ENCODE measurements at regions not wholly inside any gene's neighbourhood (a gene's known extent, or its start where the extent isn't known, plus 50 kb on each side); places are given as distances from the start of the nearest gene placed in this dataset.
A peak's percentile ranks its signal among the peaks of the same experiment; 100 is the strongest.

DNA sequence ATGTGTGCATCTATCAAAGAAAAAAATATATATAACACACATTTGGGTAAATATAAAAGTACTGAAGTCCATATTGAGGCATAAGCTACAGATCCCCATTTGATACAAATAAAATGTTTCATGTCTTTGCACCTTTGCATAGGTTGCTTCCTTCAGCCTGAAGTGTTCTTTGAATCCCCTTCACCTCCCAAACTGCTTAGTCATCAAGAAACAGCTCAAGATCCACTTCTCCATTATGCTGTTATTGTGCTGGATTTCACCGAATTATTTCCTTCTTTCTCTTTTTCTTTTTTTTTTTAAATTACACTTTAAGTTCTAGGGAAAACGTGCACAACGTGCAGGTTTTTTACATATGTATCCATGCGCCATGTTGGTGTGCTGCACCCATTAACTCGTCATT is 419.1 kb downstream of the ENC1 start:
- intact Hi-C loops (cut with DNase I), result loop anchor here (10.0 kb wide), 1 partner anchor 423 kb away; the partner anchor contains the start of gene ENC1

DNA sequence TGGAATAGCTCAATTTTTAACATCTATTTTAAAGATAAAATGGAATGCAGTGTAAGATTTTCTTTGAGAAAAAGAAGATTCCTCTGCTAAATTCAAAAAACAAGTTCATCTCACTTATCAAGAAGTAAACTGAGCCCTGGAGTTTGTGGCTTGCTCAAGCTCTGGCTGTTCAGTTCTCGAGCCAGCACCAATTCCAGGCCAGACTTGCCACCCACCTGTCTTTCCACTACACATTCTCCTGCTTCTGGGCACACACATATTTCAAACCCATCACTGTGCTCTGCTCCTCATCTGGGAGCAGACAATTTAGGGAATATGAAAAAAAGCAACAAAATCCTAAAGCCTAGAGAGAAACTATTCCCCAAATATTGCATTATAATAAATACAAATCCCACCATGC is 424.5 kb downstream of the ENC1 start:
- intact Hi-C loops (cut with DNase I), result no loop called here
- peak in 5 of 10 donors; percentile 26 to 89 (median 77) for DNase-seq

More for the DNA sequence above, 419.1 kb downstream of the ENC1 start:
- no peak for DNase-seq

DNA sequence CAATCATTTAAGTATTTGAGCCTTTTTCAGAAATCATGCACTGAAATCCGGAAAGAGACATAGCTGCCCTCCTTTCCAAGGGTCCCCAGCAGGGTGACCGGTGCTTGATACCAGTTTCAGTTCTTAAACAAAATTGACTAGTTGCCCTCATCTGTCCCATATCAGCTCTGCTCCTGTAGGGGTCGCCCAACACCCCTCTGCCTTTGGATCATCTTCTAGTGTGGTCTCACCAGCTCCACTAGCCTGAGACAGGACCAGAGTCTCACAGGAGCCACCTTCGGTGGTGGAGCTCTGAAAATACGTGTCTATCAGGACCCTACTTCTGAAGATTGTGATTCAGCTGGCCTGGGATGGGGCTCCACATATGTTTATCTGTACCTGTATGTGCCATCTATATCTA is 428.2 kb downstream of the ENC1 start:
- DNase-seq, result no peak
- intact Hi-C loops (cut with DNase I), result no loop called here

DNA sequence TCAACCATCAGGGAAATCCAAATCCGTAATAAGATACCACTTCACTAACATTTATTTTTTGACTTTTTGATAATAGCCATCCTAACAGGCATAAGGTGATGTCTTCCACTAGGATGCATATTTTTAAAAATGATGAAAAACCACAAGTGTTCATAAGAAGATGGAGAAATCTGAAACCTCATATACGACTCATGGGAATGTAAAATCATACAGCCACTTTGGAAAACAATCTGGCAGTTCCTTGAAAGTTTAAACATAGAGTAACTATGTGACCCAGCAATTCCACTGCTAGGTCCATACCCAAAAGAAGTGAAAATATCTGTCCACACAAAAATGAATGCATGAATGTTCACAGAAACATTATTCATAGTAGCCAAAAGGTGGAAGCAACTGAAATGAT is 431.0 kb downstream of the ENC1 start:
- intact Hi-C loops (cut with DNase I), result no loop called here
- DNase-seq, result no peak

DNA sequence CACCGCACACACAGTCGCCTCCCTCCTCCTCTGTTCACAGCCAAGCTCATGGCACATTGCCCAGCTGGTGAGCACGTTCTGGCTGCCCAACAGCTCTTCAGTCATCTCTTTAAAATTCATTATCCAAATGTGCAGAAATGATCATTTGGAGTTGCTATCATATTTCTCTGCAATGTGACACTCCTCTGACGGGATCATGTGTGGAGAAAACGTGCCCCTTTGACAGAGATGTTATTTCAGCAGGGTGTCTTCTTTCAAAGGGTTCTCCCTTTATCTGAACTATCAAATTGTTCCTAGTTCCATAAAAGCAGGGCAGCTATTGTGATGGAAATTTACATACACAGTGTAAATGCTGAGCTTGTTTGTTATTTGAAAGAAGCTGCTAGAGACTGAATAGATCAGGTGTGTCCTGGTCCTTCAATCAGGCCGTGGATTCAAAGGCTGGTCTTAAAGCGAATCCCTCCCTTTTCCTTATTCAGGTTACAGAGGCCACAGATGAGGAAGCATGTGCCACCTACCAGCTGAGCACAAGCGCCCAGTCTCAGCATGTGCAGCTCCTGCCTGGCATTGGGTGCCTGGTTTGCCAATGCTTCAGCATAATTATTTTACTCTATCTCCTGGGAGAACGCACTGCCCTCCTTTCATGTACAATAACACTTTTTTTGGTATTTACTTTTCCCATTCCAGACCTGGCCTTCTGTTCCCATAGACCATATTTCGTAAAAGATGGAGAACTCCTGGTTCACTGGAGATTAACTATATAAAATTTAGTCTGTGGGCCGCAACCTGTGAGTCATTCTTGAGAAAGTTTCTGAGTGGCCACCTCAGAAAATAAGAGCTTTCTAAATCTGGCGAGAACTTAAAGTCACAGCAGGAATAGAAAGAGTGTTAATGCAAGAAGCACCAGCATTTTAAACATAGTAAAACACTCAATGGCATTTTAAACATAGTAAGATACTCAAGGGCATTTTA is 433.7 kb downstream of the ENC1 start:
- peak; percentile 65 to 96 (median 79) for DNase-seq
- intact Hi-C loops (cut with DNase I), result no loop called here

DNA sequence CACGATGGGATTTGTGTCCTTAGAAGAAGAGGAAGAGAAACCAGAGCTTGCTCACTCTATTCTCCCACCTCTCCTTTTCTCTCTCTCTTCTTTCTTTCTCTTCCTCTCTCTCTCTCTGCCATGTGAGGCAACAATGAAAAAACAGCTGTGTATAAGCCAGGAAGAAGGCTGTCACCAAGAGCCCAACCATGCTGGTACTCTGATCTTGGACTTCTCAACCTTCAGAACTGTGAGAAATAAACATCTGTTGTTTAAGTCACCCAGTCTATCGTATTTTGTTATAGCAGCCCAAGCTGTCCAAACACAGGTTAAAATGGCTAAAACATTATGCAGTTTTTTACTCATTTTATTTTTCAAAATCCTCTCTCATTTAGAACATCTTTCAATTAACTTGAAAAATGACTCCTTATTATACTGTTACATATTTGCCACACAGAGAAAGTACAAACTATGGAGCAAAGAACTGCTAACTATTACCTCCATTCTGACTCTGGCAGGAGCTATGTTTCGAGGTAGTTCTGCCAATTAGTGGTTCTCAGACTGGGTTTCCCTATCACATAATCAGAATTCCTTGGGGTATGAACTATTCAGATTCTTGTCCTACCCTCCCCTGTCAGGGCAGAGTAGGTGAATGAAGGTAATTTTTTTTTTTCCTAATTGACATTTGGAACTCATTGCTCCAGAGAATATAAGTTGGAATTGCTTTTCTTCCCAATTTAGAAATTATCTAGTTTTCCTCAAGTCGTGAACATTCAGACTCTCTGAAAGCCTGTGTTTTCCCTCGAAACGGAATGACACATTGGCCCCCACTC is 434.6 kb downstream of the ENC1 start:
- intact Hi-C loops (cut with DNase I), result no loop called here
- DNase-seq, result no peak

DNA sequence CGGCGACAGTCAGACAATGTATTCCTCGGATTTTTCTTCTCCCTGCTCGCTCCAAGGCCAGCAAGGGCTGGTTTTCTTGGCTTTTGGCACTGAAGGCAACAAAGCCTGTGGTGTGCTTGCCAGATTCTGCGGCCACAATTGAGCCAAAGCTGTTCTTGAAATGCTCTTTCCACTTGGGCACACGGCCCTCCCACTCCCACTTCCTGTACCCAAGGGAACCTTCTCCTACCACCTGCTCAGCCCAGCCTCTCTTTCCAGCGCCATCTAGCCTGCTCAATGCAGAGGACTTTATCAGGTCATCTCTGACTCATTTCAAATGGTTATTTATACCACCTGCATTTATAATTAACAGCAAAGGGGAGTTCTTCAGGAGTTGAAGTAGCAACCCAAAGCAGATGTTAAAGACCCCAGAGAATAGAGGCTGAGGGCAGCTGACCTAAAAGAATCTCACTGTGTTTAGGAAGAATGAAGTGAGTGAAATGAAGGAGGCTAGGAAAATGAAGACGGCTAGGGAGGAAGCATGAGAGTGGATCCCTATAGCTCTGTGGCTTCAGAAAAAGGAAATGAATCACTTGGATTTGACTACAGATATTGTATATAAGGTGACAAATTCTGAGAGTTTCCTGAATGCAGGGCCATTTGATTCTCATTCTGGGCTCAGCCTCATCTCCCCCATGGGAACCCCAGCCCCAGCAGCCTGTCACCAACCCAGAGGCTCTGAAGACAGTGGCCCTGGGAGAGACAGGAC is 439.0 kb downstream of the ENC1 start:
- DNase-seq, result no peak
- intact Hi-C loops (cut with DNase I), result no loop called here

DNA sequence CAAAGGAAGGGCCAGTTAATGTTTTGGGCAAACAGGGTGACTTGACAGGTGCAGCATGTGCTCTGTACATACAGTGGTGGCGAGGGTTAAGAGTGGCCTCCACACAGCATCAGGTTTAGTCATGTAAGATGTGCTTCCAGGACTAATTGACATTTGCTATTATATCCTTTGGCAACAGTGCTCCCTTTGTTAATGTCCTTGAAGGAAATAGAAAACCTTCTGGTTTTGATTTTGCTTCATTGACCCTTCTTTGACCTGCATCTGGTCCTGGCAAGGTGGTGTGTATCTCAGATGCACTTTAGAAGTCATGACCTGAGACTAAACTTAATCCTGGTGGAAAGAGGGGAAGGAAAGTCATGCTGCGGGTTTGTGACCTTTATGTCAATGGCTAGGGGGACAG is 440.0 kb downstream of the ENC1 start:
- intact Hi-C loops (cut with DNase I), result no loop called here

DNA sequence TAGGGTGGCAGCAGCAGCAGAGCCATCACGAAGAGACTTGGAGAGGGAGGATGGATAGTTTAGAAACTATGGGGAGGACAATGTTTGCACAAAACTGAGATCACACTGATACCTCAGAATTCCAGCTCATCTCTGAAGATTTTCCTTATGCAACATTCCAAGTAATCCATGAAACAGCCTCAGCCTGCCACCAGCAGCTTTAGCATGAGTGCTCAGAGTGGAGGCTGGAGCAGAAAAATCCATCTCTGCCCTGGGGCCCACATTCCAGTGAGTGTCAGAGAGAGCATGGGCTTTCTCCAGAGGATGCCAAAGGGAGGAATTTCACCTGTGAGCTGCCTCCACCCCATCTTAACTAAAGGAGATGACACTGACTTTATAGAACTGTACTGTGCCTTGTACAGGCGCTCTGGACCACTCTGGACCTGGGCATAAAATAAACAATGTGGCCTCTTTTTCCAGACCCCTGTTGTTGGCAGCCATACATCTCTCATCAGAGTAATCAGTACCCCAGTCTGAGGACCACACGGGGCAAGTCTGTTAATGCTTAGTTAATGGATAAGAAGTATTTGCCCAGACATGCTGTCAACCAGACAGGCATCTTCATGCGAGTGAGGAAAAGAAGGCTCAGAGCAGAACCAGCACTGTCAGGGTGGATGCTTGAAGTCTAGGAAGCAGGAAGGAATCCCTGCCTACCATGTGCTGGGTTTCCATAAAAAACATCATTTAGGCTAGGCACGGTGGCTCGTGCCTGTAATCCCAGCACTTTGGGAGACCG is 440.9 kb downstream of the ENC1 start:
- DNase-seq, result no peak
- intact Hi-C loops (cut with DNase I), result no loop called here

More for the DNA sequence above, 440.0 kb downstream of the ENC1 start:
- DNase-seq, result no peak

DNA sequence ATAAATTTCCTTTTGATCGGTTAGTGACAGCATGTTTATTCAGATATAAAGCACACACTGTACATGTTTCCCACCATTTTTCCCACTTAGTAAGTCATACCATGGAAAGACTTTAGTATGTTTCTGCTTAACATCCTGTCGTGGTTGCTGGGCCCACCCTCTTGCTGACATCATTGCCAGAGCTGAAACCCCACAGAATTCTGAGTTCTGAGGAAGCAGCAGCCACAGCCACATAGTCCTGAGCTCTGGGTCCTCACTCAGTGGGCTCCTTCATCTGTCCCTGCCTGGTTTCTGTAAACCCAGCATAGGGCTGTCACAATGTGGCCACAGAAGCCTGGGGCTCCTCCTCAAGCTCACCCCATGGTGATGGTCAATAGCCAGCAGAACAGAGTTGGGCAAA is 441.5 kb downstream of the ENC1 start:
- intact Hi-C loops (cut with DNase I), result no loop called here
- DNase-seq, result no peak

DNA sequence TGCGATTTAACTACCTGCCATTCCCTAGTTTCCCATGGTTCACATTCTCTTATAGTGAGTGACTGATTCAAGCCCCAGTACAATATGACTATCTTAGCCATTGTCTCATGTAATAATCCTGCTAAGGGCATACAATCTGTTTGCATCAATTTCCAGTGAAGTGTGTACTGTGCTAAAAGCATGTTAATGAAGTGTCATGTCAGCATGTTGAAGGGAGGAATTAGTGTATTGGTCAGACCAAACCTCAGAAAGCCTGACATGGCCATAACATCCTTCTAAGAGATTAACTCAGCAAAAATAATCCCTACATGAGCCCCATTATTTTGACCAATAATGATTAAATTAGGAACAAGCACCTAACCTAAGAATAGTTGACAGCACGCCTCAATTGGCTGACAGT is 442.4 kb downstream of the ENC1 start:
- no peak for DNase-seq
- intact Hi-C loops (cut with DNase I), result no loop called here

DNA sequence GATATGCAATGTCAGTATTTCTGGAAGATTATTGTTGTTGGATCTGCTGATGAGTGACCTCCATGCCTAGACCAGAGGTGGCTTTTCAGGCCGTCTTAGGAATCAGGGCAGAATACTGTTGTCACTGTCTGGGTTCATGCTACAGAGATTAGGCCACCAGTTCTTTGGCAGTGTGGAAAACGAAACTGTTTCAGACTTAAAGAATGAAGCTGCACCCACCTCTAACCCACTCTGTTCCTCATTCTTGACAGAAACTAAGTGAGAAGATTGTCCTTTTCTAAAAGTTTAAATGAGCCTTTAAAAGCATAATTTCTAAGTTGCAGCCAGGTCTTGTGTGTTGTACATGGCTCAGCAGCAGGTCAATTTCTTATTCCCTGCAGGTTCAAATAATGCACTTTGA is 444.3 kb downstream of the ENC1 start:
- no peak for DNase-seq
- intact Hi-C loops (cut with DNase I), result no loop called here

DNA sequence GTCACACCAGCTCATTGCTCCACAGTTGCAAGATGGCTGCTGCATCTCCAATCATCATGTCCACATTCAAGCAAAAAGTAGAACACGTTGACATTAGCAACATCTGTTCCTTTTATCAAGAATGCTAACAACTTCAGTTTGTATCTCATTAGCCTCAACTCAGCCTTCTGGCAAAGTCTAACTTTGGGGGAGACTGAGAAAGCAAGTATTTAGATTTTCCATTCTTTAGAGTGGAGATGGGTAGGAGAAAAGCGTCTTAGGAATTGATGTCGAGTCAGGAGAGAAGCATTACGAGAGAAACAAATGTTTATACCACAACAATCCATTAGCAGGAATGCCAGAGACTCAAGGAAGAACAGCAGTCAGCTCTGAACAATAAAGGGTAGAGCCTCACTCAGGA is 446.3 kb downstream of the ENC1 start:
- intact Hi-C loops (cut with DNase I), result no loop called here
- no peak for DNase-seq

DNA sequence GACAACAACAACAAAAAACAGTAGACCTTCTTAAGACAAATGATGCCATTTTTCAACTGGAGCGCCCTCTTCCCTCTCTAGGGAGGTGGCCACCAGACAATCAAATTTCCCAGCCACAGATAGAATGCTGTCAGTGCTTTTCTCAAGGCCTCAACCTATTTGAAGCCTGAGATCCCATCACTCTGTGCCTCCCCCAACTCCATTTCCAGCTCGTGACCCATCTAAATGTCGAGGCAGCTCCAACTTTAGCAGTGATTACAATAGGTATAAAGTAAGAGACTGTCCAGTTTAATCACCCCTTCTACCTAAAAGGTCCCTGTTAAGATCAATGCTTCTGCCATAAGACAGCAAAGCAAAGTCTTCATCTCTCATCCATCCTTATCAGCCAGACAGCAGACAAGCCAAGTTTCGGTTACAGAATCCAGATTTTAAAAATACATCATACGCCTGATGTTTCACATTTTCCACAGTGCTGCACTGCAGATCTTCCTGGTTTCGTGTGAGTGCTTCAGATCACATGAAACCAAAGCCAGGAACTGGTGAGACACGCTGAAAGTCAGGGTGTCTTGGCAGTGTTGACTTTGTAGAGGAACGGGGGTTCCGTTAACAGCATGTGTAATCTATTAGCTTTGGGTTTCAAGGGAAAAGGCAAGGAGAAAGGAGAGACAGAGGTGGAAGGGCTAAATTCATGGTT is 447.8 kb downstream of the ENC1 start:
- no peak for DNase-seq
- intact Hi-C loops (cut with DNase I), result no loop called here

DNA sequence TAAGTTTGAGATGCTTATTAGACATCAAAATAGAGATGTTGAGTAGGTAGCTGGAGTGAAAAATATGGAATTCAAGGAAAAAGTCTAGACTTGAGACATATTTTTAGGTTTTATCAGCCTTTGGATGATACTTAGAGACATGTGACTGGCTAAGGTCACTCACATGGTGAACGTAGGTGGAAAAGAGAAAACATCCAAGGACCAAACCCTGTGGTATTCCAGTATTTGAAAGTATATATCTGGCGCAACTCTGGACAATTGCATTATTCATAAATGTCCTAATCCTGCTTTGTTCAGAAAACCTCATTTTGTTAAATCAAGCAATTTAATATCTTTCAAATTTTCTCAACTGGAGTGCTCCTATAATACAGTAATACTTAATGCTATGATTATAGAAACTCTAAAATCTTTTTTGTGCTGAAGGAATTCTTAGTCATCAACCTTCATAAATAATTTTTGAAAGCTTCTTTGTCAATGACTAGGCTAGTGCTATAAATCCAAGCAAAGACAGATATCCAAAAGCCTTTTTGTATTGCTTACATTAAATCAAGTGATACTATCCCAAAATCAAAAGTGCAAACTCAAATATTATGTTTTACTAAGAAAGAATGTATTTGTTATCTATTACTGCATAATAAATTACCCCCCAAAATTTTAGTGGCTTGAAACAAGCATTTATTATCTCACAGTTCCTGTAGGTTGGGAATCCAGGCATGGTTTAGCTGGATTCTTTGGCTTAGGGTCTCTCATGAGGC is 452.0 kb downstream of the ENC1 start:
- no peak for DNase-seq
- intact Hi-C loops (cut with DNase I), result no loop called here

DNA sequence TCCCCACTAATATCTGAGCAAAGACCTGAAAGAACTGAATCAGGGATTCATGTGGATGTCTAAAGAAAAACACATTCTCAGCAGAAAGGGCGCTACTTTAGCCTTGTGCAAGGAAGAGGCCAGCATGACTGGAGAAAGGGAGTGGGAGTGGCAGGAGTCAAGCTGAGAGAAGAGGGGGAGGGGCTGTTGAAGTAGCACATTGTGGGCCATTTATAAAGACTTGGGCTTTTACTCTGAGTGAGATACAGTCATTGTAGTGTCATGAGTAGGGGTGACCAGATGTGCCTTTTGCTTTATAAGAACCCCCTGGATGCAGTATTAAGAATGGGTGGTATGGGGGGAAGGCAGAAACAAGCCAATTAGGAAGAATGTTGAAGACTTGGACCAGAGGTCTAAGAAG is 452.8 kb downstream of the ENC1 start:
- intact Hi-C loops (cut with DNase I), result no loop called here

DNA sequence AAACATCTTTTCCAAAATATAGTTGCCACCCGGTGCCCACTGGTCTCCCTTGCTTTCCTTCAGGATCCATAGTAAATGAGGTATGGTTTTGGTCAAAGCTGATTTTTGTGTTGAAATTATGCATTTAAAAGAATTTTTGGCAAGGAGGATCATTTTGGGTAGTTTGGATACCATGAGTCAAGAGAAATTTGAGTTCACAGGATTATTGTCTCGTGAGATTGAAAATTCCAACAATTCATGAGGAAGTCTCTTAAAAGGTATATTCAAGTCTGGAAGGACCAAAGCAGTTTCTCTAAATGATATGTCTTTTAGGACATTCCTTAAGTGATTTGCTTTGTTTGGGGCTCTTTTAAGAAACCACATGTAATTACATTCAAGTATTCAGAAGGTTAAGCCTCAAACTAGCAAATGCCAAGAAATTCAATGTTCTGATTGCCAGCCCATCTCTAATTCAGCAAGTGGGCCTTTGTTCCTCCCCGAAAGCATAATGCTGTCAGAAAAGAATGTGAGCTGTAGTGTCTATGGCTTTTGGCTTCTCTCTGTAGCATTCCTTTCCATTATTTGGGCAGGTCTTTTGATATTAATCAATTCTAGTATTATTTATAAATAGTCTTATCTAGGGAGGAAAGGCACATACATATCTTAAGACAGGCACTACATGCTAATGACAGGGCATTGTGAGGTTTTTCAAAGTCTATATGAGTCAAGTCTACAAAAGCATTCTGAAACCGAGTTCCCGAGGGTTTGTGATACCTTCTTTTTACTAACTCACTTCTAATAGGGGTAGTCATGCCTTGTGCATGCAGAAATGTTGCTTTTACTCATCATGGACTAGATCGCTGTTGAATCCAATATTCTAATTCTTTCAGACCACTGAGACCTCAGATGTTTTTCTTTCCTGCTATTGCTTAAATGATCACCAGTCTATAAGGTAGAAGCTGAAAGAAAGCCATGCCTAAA is 453.9 kb downstream of the ENC1 start:
- DNase-seq, result no peak
- intact Hi-C loops (cut with DNase I), result no loop called here

More for the DNA sequence above, 452.8 kb downstream of the ENC1 start:
- DNase-seq, result no peak

DNA sequence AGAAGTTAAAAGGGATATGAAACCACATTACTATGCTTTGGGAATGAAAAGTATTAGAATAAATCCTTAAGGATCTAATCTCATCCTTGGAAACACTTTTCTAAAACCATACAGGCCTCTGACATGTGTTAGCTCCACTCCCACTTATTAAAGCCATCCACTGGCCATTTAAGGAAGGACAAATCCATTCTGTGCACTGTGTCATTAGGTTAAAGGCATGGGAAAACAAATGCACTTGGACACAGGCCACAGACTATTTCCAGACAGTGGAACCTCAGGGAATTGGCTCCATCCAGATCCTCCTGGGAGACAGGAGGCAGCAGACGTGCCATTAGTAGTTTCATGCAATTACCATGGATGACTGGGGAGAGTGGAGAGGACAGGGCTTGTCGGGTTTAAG is 454.9 kb downstream of the ENC1 start:
- intact Hi-C loops (cut with DNase I), result no loop called here
- no peak for DNase-seq
